ENCODE measurements at regions not wholly inside any gene's neighbourhood (a gene's known extent, or its start where the extent isn't known, plus 50 kb on each side); places are given as distances from the start of the nearest gene placed in this dataset.
"Not testable (repeated sequence)": the region's sequence is repeated elsewhere in the genome, so short reads cannot be mapped to it uniquely, and the experiment has no call there.

DNA sequence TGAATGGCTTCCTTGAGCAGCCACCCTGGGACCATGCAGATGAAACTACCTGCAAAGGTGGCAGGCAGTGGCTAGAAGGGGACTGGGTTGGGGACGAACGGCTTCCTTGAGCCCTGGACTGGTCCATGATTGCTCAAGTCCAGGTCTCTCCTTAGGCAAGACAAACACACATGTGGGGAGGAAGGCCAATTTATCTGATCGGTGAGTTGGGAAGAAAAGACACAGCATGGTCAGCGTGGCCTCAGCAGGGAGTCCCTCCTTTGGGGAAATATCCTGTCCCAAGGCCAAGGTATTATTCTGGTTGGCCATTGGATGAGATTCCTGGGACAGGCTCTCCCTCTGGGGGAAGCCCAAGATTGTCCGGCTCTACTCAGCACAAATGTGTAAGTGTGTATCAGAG is 116.3 kb upstream of the ERG start:
- DNase-seq = no peak

DNA sequence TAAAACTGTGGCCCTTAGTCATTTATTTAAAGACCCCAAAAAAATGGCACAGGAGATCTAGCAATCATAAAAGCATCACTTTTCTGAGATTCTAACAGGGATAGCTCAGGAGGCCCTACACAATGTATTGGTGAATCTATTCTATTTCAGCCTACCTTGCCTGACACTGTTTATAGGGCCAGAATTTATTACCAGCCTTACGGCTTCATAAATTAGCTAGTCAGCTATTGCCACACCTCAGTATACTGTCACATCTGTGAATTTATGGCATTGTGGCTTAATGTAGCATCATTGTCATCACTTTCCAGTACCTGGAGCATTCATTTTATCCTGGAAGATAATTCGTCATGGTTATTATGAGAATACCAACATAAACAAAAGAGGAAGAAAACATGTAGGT is 121.2 kb upstream of the ERG start:
- DNase-seq = no peak

DNA sequence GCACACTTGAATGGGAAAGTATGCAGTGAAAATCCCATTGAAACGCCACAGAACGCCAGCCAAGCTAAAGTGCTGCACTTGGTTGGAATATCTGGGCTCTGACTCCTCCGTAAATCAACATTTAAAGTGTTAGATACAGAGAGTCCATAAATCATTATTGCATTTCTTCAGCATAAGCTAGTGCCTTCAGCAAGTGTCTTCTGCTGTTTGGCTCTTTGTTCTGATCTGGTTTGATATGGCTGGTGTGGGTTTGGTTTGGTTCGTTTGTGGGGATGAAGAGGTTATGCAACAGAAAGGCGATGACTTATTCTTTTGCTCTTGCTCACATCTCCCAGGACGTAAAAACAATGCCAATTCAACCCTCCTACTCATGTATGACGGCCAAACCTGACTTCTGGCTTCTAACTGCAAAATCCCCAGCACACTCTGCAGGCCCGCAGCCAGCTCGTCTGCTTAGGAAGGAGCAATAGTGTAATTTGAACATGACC is 121.8 kb upstream of the ERG start:
- DNase-seq = no peak

- DNase-seq = no peak
These were observed 122.9 kb upstream of the ERG start for GRCh38 chr21:38621132-38621531.

DNA sequence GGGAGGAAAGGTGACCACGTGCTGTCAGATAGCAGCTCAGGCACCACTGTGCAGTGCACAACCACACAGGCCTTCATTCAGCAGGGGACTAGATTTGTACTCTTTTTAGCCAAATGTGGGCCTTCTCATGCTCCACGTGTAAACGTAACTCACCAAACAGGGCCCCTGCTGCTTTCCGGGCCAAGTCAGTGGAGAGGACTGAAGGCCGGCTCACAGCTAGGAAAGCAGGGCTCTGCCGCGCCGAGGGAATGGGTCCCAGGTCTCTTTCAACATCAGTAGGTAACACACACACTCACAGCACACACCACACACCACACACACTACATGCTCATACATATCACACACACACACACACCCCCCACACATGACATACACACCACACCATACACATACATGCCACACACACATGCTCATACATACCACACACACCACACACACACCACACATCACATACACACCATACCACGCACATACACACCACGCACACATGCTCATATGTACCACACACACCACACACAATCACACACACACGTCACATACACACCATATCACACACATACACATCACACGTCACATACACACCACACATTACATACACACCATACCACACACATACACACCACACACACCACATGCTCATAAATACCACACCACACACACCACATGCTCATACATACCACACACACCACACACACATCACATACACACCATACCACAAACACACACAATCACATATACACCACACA is 124.0 kb upstream of the ERG start:
- no peak for DNase-seq

GRCh38 chr21:38622827-38623209 is 124.5 kb upstream of the ERG start:
- DNase-seq = no peak

- no peak for DNase-seq
These were observed 125.3 kb upstream of the ERG start for GRCh38 chr21:38623552-38623951.

- DNase-seq = no peak
These were observed 126.7 kb upstream of the ERG start for GRCh38 chr21:38625000-38625399.

GRCh38 chr21:38626306-38626705 is 128.0 kb upstream of the ERG start:
- no peak for DNase-seq

DNA sequence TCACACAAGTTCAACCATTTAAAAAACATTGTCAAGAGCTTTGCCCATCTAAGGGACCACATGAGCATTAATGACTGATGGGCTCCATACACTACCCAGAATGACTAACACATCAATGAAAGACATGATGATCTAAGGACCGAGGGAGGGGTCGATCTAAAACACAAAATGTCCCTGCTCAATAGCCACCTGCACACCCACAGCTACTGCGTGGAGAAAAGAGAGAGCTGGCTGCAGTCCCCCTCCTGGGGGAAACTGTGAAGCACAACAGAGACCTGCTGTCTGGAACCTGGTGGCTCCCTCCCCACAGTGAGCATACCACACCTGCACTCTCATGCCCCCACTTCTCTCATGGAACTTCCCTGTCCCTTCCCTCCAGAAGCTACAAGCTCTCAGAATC is 130.1 kb upstream of the ERG start:
- no peak for DNase-seq

GRCh38 chr21:38631206-38631605 is 132.9 kb upstream of the ERG start:
- no peak for DNase-seq

DNA sequence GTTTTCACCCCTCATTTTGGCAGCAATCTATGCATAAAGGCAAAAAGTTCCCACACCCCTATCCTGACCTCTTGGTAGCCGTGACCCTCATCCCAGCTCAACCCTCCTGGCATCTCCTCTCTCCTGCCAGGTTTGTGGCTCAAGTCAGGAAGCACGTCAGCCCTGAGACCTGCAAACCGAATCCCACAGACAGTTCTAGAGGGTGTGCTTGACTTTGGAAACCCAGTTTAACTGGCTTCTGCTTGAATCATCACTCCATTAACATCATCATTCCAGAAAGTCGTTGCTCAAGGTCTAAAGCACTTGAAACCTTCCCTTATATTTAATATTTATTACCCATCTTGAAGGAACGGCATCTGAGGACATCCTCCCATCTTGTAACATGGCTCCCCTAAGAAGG is 133.4 kb upstream of the ERG start:
- no peak for DNase-seq

- DNase-seq = no peak
These were observed 138.9 kb upstream of the ERG start for GRCh38 chr21:38637161-38637560.

DNA sequence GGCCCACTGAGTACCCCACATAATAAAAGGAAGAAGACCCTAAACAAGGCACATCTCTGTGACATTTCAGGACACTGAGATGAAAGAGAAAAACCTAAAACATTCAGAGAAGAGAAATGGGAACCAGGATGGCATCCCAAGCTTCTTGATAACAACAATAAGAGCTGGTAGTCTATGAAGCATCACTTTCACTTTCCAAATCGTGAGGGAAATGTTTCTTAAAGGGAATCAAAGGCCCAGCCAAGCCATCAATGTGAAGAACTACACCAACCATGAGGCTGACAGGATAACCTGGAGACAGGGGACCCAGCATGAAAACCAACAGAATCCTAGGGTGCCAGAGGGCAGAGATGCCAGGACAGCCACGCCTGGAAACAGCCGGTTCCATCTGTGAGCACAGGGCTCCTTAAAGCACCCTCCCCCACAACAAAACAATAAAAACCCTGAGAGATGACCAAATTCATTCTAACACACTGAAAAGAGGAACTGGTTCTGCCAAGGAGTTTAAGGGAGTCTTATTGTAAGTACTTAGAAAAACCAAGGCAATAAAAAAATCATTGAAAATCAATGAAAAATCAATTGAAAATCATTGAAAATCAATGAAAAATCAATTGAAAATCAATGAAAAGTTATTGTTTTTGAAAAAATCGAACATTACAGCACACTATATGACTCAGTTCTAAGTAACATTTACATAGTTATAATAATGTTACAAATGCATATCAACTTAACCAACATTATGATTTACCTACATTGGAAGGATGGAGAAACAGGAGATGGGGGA is 141.5 kb upstream of the ERG start:
- DNase-seq = no peak

- not testable (repeated sequence) for DNase-seq
These were observed 142.1 kb upstream of the ERG start for GRCh38 chr21:38640355-38640742.

- DNase-seq = no peak
These were observed 145.2 kb upstream of the ERG start for GRCh38 chr21:38643404-38644023.

DNA sequence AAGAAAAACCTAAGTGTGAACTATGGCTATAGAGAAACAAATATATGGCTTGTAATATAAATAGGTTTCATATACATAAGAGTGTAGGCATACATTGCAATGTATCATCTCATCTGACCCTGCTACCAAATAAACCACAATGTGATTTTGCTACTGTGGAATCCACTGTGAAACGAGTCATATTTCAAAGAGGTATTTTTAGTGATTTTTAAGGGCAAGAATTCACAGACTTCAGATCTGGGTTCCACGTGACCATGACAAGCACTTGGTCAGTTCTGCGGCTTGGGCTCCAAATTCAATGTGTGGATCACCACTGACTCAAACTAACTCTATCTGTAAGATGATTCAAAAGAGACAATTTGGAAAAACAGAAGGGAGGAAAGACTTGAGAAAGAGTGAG is 147.0 kb upstream of the ERG start:
- no peak for DNase-seq

DNA sequence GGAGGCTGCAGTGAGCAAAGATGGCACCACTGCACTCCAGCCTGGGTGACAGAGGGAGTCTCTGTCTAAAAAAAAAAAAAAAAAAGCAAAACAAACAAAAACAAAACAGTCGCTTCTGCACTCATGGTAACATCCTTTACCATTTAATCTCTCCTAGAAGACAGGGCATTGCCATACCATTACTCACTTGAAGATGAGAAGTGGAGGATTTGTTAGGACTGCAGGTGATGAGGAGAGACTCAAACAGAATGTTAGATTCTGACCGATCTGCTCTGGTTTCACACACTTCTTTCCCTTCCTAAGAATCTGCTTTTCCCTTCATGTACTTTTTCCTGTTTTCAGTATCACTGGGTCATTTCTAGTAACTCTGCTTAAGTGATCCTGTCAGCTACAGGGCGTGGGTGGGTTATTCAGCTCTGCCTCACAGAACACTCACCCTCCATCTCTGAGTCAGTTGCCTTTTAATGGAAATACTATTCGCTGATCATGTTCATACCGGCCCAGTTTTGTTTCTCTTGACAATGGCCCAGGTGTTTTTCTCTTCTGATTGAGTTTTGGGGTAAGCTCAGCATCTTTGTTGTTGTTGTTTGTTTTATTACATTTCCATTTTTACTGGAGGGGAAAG is 148.0 kb upstream of the ERG start:
- no peak for DNase-seq

- no peak for DNase-seq
These were observed 150.8 kb upstream of the ERG start for GRCh38 chr21:38649120-38649519.

DNA sequence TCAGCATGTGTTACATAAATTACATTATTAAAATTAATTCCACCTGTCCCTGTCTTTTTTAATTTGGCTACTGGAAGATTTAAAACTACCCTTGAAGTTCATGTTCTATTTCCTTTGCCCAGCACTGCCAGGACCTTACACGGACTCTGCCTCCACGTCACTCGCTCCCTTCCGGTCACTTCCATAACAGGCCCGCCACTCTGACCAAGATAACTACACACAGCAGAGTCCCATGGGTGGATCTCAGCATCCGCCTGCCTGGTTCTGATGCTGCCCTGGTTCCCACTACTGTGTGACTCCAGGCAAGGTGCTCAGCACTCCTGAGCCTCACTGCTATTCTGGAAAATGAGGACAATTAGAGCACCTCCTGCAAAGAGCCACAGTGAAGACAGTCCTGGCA is 153.3 kb upstream of the ERG start:
- no peak for DNase-seq

- DNase-seq = no peak
These were observed 153.3 kb upstream of the ETS2 start for GRCh38 chr21:38652396-38652795.

DNA sequence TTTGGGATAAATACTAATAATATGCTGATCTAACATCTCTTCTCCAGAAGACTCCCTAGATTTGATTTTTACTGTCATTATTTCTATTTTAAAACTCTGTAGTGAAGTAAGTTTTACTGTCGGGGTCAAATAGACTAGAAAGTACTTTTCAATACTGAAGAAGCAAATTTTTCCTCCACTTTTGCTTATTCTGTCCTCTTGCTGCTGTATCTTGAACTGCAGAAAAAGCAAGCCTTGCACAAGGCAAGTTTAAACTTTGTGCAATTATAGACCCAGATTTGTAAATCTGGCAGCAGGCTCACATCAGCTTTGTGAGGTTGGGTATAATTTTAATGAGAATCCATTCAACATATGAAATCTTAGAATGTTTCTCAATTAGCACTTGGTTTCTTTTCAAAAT is 151.1 kb upstream of the ETS2 start:
- no peak for DNase-seq

- DNase-seq = no peak
These were observed 147.2 kb upstream of the ETS2 start for GRCh38 chr21:38658511-38658910.

GRCh38 chr21:38659936-38660332 is 145.8 kb upstream of the ETS2 start:
- DNase-seq = no peak
